ENCODE measurements at regions not wholly inside any gene's neighbourhood (a gene's known extent, or its start where the extent isn't known, plus 50 kb on each side); places are given as distances from the start of the nearest gene placed in this dataset.

DNA sequence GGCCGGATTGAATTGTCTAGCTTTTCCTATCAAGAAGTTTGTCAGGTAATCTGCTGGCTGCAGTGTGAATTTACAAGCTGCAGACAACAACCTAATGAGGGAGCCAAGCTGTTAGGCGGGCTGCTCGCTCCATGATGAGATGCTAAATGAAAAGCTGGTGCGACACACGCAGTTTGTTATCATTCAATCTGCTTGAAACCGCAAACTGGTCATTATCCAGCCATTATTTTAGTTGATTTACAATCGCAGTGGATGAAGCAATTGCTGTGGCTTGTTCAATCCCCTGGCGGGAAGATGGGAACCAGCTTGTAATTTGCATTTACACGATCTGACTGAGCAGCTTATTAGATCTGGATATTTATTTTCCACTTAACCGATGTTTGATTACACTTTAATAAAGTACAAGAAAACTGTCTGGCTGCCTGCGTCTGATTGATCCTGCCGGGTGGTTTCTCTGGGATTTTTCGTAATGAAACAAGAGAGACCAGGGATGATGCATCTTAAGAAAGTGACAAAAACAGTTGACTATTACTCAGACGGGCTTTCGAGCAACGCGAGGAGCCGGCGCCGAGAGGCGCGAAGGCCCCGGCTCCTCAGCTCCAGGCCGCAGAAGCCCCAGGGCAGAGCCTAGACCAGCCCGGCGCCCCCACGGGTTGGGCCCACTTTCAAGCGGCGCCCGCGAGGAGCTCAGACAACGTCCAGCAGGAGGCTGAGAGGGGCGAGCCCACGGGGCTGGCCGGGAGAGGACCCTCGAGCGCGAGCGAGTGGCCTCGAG, 118.0 kb upstream of the BARHL2 start:
- TF ChIP-seq, protein P1, sequence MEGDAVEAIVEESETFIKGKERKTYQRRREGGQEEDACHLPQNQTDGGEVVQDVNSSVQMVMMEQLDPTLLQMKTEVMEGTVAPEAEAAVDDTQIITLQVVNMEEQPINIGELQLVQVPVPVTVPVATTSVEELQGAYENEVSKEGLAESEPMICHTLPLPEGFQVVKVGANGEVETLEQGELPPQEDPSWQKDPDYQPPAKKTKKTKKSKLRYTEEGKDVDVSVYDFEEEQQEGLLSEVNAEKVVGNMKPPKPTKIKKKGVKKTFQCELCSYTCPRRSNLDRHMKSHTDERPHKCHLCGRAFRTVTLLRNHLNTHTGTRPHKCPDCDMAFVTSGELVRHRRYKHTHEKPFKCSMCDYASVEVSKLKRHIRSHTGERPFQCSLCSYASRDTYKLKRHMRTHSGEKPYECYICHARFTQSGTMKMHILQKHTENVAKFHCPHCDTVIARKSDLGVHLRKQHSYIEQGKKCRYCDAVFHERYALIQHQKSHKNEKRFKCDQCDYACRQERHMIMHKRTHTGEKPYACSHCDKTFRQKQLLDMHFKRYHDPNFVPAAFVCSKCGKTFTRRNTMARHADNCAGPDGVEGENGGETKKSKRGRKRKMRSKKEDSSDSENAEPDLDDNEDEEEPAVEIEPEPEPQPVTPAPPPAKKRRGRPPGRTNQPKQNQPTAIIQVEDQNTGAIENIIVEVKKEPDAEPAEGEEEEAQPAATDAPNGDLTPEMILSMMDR (IDR thresholded peaks at IDR 0.05 in 2 of 3, conservative IDR thresholded peaks at IDR 0.05 in 1 of 3; ENCODE audit: control insufficient read depth in 2 of 3, extremely low read depth in 1 of 3, insufficient read depth in 1 of 3, low read depth in 3 of 3, low read length in 3 of 3): no peak
- no peak for TF ChIP-seq CBFB (IDR thresholded peaks at IDR 0.05; ENCODE audit: low read depth)
